NB4 (cell line): ENCODE measurements at regions not wholly inside any gene's neighbourhood (a gene's known extent, or its start where the extent isn't known, plus 50 kb on each side); places are given as distances from the start of the nearest gene placed in this dataset.

Experiments used
- DNase-seq: peaks from one replicate; pipeline ENCODE4 v3.0.0; 2010; ENCODE audit warnings: low read depth
- H3K4me3 ChIP-seq: one replicate; pipeline ENCODE4 v1.5.1; 2011; ENCODE audit warnings: mild to moderate bottlenecking, low read depth, low read length, moderate library complexity
- MYC ChIP-seq: IDR thresholded peaks from 2 replicates; pipeline ENCODE4 v1.6.1; 2011; ENCODE audit warnings: low read depth, low read length
- POLR2A ChIP-seq: IDR thresholded peaks from 2 replicates; pipeline ENCODE4 v1.6.1; 2011; ENCODE audit warnings: mild to moderate bottlenecking; ENCODE audit not compliant: insufficient read length; ENCODE audit errors: extremely low read depth
- TF ChIP-seq, protein P1 (sequence below): IDR thresholded peaks from one replicate; pipeline ENCODE4 v1.5.1; 2012; ENCODE audit warnings: low read depth, low read length
- TF ChIP-seq, protein P2 (sequence below): IDR thresholded peaks from 2 replicates; pipeline ENCODE4 v1.6.1; 2011; ENCODE audit warnings: low read depth, low read length

DNA sequence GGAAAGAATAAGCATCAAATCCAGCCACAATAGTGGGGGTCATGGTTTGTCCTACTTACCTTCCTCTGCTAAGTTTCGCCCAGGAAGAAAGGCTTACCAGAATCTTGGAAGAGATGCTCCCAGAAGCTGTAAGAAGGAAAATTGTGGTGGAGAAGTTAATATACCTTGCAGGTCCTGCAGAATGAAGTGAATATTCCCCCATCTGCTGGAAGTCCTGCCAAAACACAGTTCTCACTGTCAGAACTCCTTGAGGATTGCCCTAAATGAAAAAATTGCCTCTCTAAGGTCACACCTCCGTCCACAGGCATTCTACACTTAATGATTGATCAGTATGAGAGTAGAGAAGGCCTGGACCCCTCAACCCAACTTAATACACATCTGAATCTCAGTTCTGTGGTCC is 78.4 kb upstream of the RGS21 start:
- DNase-seq: no peak

DNA sequence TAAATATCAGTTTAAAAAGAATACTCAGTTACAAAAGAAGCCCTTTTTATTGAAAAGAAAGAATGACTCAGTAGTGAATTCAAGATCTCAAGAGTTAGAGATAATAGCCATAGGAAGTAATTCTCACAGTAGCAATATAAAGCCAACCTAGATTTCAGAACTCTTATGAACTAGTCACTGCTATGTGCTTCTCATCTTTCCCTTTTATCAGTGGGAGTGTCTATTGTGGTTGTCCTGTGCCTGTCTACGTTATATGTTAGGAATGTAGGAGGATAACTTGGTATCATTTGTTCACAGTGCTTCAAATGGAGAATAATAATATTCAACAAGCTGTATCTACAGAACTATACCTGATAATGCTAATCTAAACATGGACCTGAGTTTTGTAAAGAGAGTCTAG is 73.1 kb upstream of the RGS21 start:
- H3K4me3 ChIP-seq: no peak overlapping the region
- DNase-seq: no peak
- TF ChIP-seq MYC: no peak
- TF ChIP-seq, protein P1, sequence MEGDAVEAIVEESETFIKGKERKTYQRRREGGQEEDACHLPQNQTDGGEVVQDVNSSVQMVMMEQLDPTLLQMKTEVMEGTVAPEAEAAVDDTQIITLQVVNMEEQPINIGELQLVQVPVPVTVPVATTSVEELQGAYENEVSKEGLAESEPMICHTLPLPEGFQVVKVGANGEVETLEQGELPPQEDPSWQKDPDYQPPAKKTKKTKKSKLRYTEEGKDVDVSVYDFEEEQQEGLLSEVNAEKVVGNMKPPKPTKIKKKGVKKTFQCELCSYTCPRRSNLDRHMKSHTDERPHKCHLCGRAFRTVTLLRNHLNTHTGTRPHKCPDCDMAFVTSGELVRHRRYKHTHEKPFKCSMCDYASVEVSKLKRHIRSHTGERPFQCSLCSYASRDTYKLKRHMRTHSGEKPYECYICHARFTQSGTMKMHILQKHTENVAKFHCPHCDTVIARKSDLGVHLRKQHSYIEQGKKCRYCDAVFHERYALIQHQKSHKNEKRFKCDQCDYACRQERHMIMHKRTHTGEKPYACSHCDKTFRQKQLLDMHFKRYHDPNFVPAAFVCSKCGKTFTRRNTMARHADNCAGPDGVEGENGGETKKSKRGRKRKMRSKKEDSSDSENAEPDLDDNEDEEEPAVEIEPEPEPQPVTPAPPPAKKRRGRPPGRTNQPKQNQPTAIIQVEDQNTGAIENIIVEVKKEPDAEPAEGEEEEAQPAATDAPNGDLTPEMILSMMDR: no peak
- TF ChIP-seq, protein P2, sequence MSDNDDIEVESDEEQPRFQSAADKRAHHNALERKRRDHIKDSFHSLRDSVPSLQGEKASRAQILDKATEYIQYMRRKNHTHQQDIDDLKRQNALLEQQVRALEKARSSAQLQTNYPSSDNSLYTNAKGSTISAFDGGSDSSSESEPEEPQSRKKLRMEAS: no peak
- no peak for TF ChIP-seq POLR2A

More for the DNA sequence above, 78.4 kb upstream of the RGS21 start:
- no peak overlapping the region for H3K4me3 ChIP-seq
- TF ChIP-seq POLR2A (no peak), MYC (no peak)
- TF ChIP-seq, protein P1: no peak
- TF ChIP-seq, protein P2: no peak

DNA sequence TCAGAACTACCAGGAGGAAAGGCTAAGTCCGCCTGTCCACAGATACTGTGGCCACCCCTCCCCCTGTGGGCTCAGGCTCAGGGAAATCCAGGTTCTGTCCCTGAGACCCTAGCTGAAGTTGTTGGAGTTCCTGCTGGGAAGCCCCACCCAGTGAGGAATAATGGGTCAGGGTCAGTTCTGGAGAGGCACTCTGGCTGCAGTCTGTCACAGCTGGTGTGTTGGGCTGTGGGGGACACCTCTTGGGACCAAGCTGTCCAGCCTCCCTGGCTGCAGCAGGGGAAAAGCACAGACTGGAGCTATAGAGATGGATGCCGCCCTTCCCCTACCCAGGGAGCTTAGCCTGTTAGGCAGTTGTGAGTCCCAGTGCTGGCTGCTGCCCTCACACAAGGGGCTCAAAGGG is 65.1 kb upstream of the RGS21 start:
- no peak for DNase-seq

DNA sequence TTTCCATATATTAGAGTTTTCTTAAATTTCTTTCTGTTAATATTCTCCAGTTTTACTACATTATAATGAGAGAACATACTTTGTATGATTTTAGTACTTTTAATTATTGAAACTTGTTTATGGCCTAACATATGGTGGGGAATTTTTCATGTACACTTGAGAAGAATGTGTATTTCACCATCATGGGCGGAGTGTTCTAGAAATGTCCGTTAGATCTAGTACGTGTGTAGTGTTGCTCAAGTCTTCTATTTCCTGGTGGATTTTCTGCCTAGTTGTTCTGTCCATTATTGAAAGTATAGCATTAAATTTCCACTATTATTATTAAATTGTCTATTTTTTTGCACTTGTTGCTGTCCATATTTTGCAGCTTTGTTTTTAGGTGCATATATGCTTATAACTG is 64.0 kb upstream of the RGS21 start:
- no peak for DNase-seq
- TF ChIP-seq MYC (no peak), POLR2A (no peak)
- TF ChIP-seq, protein P1: no peak
- TF ChIP-seq, protein P2: no peak
- H3K4me3 ChIP-seq: no peak overlapping the region

More for the DNA sequence above, 65.1 kb upstream of the RGS21 start:
- TF ChIP-seq, protein P2: no peak
- no peak for TF ChIP-seq POLR2A
- TF ChIP-seq MYC: no peak
- TF ChIP-seq, protein P1: no peak
- H3K4me3 ChIP-seq: no peak overlapping the region

DNA sequence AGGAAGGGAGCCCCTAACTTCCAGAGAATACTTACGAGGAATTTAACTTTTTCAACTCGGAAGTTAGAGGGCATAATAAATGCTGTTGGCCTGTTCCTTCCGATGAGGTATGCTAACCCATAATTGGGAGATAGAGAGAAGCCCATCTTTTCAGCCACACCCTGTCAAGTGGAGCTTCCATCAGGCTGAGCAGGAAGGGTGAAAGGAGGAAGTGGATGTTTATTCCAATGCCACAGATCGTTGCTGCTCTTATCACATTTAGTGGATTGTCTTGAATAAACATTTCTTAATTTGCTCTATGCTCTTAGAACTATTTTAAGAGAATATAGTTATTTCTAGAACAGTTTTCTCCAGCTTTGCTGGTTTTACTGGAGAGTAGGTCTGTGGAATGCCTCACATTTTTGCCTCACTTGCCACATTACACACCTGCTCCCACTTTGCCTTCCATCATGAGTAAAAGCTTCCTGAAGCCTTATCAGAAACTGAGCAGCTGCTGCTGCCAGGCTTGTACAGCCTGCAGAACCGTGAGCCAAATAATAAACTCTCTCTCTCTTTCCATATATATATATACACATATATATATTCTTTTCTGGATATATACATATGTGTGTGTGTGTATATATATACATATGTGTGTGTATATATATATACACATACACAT is 60.0 kb upstream of the RGS21 start:
- DNase-seq: no peak
- TF ChIP-seq, protein P1: no peak
- TF ChIP-seq POLR2A: no peak
- no peak for TF ChIP-seq MYC
- TF ChIP-seq, protein P2: no peak
- no peak overlapping the region for H3K4me3 ChIP-seq

DNA sequence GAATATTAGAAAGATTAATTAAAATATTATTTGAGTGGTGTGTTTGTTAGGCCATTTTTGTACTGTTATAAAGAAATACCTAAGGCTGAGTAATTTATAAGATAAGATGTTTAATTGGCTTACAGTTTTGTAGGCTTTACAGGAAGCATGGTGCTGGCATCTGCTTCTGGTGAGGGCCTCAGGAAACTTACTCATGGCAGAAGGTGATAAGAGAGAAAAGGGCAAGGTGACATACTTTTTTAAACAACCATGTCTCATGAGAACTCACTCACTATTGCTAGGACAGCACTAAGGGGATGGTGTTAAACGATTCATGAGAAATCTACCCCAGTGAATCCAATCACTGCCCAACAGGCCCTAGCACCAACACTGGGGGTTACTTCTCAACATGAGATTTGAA is 56.7 kb upstream of the RGS21 start:
- H3K4me3 ChIP-seq: no peak overlapping the region
- DNase-seq: no peak
- TF ChIP-seq POLR2A: no peak
- TF ChIP-seq, protein P2: no peak
- TF ChIP-seq, protein P1: no peak
- TF ChIP-seq MYC: no peak
